CD4-positive, alpha-beta T cell (primary cell): ENCODE measurements at regions not wholly inside any gene's neighbourhood (a gene's known extent, or its start where the extent isn't known, plus 50 kb on each side); places are given as distances from the start of the nearest gene placed in this dataset.

Source experiments
- ATAC-seq: fragments of 200-7000 bp; cut with Tn5 transposase; one replicate; pipeline ENCODE4 v1.10.0; 2022; ENCODE audit warnings: mild to moderate bottlenecking; ENCODE audit not compliant: poor library complexity
- CTCF ChIA-PET: fragments of 350-600 bp; sonication (Branson Sonifier 250); formaldehyde crosslinking; loops from one replicate; lab custom pipeline; 2021; ENCODE audit warnings: antibody characterized with exemption, inconsistent platforms; lab: Charles Lee
- POLR2A ChIA-PET: fragments of 350-600 bp; sonication (Branson Sonifier 250); formaldehyde crosslinking; loops from one replicate; lab custom pipeline; 2021; ENCODE audit warnings: antibody characterized with exemption, inconsistent platforms; lab: Charles Lee
- DNase-seq, 14 experiments: peaks; one replicate each; pipeline ENCODE4 v3.0.0-alpha.2; 2013 to 2020; ENCODE audit warnings: mixed read lengths in 2 of 14
- H3K27ac ChIP-seq, 2 donors: one replicate each; pipeline versions ENCODE4 v1.5.1 to v1.7.0; 2013; ENCODE audit warnings: low read length in 2 of 2, low read depth in 1 of 2, mild to moderate bottlenecking in 1 of 2
- H3K27me3 ChIP-seq, 2 experiments: 1 replicate in 1 of 2; 2 replicates in 1 of 2; pipeline versions ENCODE4 v1.6.1 to v1.7.0; 2013; ENCODE audit warnings: low read length in 2 of 2, control low read depth in 1 of 2, mild to moderate bottlenecking in 1 of 2, moderate library complexity in 1 of 2; ENCODE audit not compliant: insufficient read depth in 2 of 2, control insufficient read depth in 1 of 2
- H3K36me3 ChIP-seq: one replicate; pipeline ENCODE4 v1.6.1; 2013; ENCODE audit warnings: low read length, control low read depth; ENCODE audit not compliant: insufficient read depth
- H3K4me1 ChIP-seq: one replicate; pipeline ENCODE4 v1.6.1; 2013; ENCODE audit warnings: low read length, control low read depth; ENCODE audit not compliant: insufficient read depth
- H3K4me3 ChIP-seq: one replicate; pipeline ENCODE4 v1.5.1; 2013; ENCODE audit warnings: mild to moderate bottlenecking, low read length, moderate library complexity
- H3K9me3 ChIP-seq, 2 experiments: 1 replicate in 1 of 2; 2 replicates in 1 of 2; pipeline versions ENCODE4 v1.6.1 to v1.7.0; 2013; ENCODE audit warnings: low read length in 2 of 2, mild to moderate bottlenecking in 2 of 2, control low read depth in 1 of 2, moderate library complexity in 1 of 2; ENCODE audit not compliant: control insufficient read depth in 1 of 2, insufficient read depth in 1 of 2
- H3K27ac Mint-ChIP-seq: one replicate; pipeline ENCODE4 v1.8.0; 2020; ENCODE audit warnings: mixed read lengths
- H3K27me3 Mint-ChIP-seq: one replicate; pipeline ENCODE4 v1.8.0; 2021; ENCODE audit warnings: mixed read lengths
- H3K36me3 Mint-ChIP-seq: one replicate; pipeline ENCODE4 v1.8.0; 2021; ENCODE audit warnings: low read depth, mixed read lengths
- H3K4me1 Mint-ChIP-seq: one replicate; pipeline ENCODE4 v1.8.0; 2021; ENCODE audit warnings: low read depth, mixed read lengths
- H3K4me3 Mint-ChIP-seq: one replicate; pipeline ENCODE4 v1.8.0; 2020; ENCODE audit warnings: mild to moderate bottlenecking, mixed read lengths
- H3K9me3 Mint-ChIP-seq: one replicate; pipeline ENCODE4 v1.8.0; 2020; ENCODE audit warnings: mixed read lengths
- CTCF ChIP-seq: fragments of 200-600 bp; IDR thresholded peaks from one replicate; pipeline ENCODE4 v1.8.0; 2022; ENCODE audit warnings: antibody characterized with exemption, mild to moderate bottlenecking
- intact Hi-C, 2 experiments: fragments of 100-400 bp; cut with DNase I in 1 of 2; cut with micrococcal nuclease in 1 of 2; formaldehyde crosslinking; loops; one replicate each; pipeline versions ENCODE4 v1.15.1 to v1.9.0; 2023 to 2025; cut with DNase I, micrococcal nuclease

- Histone ChIP-seq H3K4me3 (no peak overlapping the region), H3K27ac (no peak overlapping the region), H3K4me1 (no peaks in the 10 kb centered on the region), H3K36me3 (no peaks in the 10 kb centered on the region), H3K27me3 (no peaks in the 10 kb centered on the region), H3K9me3 (no peaks in the 10 kb centered on the region)
- Mint-ChIP-seq H3K27me3 (no peaks in the 10 kb centered on the region), H3K4me1 (no peaks in the 10 kb centered on the region), H3K36me3 (no peaks in the 10 kb centered on the region), H3K9me3 (no peaks in the 10 kb centered on the region), H3K4me3 (no peak overlapping the region), H3K27ac (no peak overlapping the region)
- CTCF ChIA-PET = no interaction called here
- ATAC-seq (no peak), DNase-seq (no peak)
- intact Hi-C loops = no loop called here
- TF ChIP-seq CTCF = no peak
- POLR2A ChIA-PET = no interaction called here
Observed at GRCh38 chr3:110174908-110175307, 837.6 kb upstream of the DPPA4 start.

- H3K27me3 Mint-ChIP-seq = no peaks in the 10 kb centered on the region
- no peak overlapping the region for H3K27ac Mint-ChIP-seq
- ChIA-PET CTCF (no interaction called here), POLR2A (no interaction called here)
- DNase-seq = no peak
- H3K27ac ChIP-seq = no peak overlapping the region
- no peak overlapping the region for H3K4me3 ChIP-seq
- H3K4me1 ChIP-seq = no peaks in the 10 kb centered on the region
- H3K4me3 Mint-ChIP-seq = no peak overlapping the region
- H3K27me3 ChIP-seq = no peaks in the 10 kb centered on the region
- H3K36me3 Mint-ChIP-seq = no peaks in the 10 kb centered on the region
- intact Hi-C loops = no loop called here
- TF ChIP-seq CTCF = no peak
- H3K9me3 Mint-ChIP-seq = no peaks in the 10 kb centered on the region
- H3K36me3 ChIP-seq = no peaks in the 10 kb centered on the region
- no peaks in the 10 kb centered on the region for H3K4me1 Mint-ChIP-seq
- H3K9me3 ChIP-seq = no peaks in the 10 kb centered on the region
- ATAC-seq = no peak
Observed at GRCh38 chr3:110178965-110179364, 841.6 kb upstream of the DPPA4 start.

GRCh38 chr3:110180733-110181132 is 843.4 kb upstream of the DPPA4 start:
- no peaks in the 10 kb centered on the region for H3K36me3 ChIP-seq
- Mint-ChIP-seq H3K4me3 (no peak overlapping the region), H3K4me1 (no peaks in the 10 kb centered on the region), H3K27me3 (no peaks in the 10 kb centered on the region), H3K27ac (no peak overlapping the region), H3K36me3 (no peaks in the 10 kb centered on the region), H3K9me3 (no peaks in the 10 kb centered on the region)
- no peak overlapping the region for H3K4me3 ChIP-seq
- no peak for TF ChIP-seq CTCF
- H3K4me1 ChIP-seq = no peaks in the 10 kb centered on the region
- no peak for ATAC-seq
- POLR2A ChIA-PET = no interaction called here
- intact Hi-C loops = no loop called here
- CTCF ChIA-PET = interaction anchor here (1.0 kb wide), 1 partner anchor 12 kb away, joined by 3 read pairs; no protein-coding TSS in a partner anchor
- no peak overlapping the region for H3K27ac ChIP-seq
- DNase-seq = no peak
- no peaks in the 10 kb centered on the region for H3K27me3 ChIP-seq
- no peaks in the 10 kb centered on the region for H3K9me3 ChIP-seq
